NCI-H2107 treated with DMSO at 0.1 percent for 48 hours (cell line): ENCODE measurements at regions not wholly inside any gene's neighbourhood (a gene's known extent, or its start where the extent isn't known, plus 50 kb on each side); places are given as distances from the start of the nearest gene placed in this dataset.

ENCODE experiments used
- DNase-seq: peaks from one replicate; lab custom pipeline; 2025; ENCODE audit not compliant: unreplicated experiment; lab: John Stamatoyannopoulos, UW

GRCh38 chr3:127356381-127356780 is 68.5 kb upstream of the PRR20G start:
- no peak for DNase-seq

- no peak for DNase-seq
These were observed 66.9 kb upstream of the PRR20G start for GRCh38 chr3:127354761-127355160.

GRCh38 chr3:127352612-127353011 is 64.8 kb upstream of the PRR20G start:
- DNase-seq = no peak

- DNase-seq = no peak
These were observed 64.0 kb upstream of the PRR20G start for GRCh38 chr3:127351775-127352350.

- no peak for DNase-seq
These were observed 63.5 kb upstream of the PRR20G start for GRCh38 chr3:127351321-127351720.

GRCh38 chr3:127350172-127351050 is 62.6 kb upstream of the PRR20G start:
- DNase-seq = no peak

- DNase-seq = no peak
These were observed 61.8 kb upstream of the PRR20G start for GRCh38 chr3:127349501-127350171.

- no peak for DNase-seq
These were observed 54.9 kb upstream of the PRR20G start for GRCh38 chr3:127342735-127343134.

- no peak for DNase-seq
These were observed 52.3 kb upstream of the PRR20G start for GRCh38 chr3:127339928-127340861.

GRCh38 chr3:127339016-127339415 is 51.2 kb upstream of the PRR20G start:
- DNase-seq = no peak

- no peak for DNase-seq
These were observed 50.2 kb upstream of the PRR20G start for GRCh38 chr3:127337911-127338531.
